HG02678 (cell line): ENCODE measurements at regions not wholly inside any gene's neighbourhood (a gene's known extent, or its start where the extent isn't known, plus 50 kb on each side); places are given as distances from the start of the nearest gene placed in this dataset.

Experiments used
- ATAC-seq: cut with Tn5 transposase; IDR thresholded peaks from one replicate; pipeline ENCODE4 v1.9.1; 2021; ENCODE audit warnings: mild to moderate bottlenecking, moderate library complexity; ENCODE audit not compliant: unreplicated experiment

GRCh38 chr3:82942041-82942440 is 1180.6 kb upstream of the GBE1 start:
- no peak for ATAC-seq

- no peak for ATAC-seq
Observed at GRCh38 chr3:82940124-82940523, 1178.7 kb upstream of the GBE1 start.

- no peak for ATAC-seq
Observed at GRCh38 chr3:82939491-82940097, 1178.1 kb upstream of the GBE1 start.

DNA sequence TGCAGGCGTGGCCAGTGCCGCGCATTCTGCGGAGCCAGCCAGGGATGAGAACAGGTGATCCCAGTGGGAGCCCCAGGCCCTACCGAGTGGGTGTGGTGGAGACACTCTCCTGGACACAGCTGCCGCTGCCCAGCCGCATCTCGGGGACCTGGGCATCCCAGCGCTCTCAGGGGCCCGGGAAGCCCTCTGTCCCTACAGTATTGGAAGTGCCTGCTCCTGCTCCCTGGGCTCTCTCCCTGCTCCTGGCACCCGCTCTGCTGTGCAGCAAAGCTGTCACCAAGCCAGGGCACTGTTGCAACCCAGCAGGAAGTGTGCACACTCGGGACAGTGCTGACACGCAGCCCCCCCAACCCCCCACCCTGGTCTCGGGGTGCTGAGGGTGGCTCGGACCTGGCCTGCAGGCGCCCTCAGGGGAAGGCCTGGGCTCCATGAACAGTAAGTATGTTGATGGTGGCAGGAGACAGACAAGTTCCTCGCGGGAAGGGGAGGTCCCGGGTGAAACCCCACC is 1177.4 kb upstream of the GBE1 start:
- ATAC-seq, result no peak

GRCh38 chr3:82927309-82928253 is 1166.1 kb upstream of the GBE1 start:
- no peak for ATAC-seq

- ATAC-seq, result no peak
Observed at GRCh38 chr3:82891028-82891427, 1129.6 kb upstream of the GBE1 start.

DNA sequence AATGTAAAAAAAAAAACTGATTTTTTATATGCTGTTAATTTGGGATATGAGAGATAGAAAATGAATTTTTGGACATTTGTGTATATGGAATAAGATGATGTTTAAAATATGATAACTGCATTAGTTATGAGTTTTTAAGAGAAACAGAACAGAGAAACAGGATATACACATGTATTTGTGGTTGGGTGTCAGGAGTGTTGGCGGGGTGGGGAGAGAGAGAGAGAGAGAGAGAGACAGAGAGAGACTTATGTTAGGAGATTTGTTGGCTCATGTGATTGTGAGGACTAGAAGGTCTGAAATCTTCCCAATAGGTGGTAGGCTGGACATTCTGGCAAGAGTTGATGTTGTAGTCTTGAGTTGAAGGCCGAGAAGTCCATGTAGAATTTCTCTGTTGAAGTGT is 1121.6 kb upstream of the GBE1 start:
- no peak for ATAC-seq

DNA sequence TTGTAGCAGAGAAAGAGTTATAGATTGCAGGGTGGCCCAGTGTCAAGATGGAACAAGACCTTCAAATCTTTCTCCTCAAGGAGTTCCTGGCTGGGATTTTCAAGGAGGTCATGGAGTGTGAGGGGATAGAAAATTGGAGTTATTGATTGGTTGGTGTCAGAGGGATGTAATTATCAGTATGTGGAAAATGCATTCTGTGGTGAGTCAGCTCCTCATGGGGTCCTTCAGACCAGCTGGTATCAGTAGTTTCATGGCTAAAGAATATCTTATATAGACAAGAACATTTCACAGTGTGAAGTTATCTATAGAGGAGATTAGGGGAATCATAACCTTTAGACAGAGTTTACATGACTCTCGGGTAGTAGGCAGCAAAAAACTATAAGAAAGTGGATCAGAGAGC is 1114.0 kb upstream of the GBE1 start:
- ATAC-seq, result no peak

DNA sequence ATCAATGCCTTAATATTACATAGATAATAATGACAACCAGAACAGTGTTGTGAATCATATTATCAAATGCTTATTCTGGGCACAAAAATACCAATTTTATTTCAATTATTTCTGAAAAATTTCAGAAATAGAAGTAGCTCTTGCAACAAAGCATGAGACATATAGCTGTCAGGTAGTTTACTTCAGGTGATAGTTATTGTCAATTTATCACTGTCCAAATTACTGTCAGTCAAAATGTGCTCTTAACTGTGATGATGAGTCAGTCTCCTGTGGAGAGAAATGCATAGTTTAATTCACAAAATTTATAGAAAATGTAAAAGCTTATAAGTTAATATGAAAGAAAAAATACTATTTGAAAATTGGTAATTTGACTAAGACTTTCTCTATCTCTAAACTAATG is 1078.4 kb upstream of the GBE1 start:
- no peak for ATAC-seq

DNA sequence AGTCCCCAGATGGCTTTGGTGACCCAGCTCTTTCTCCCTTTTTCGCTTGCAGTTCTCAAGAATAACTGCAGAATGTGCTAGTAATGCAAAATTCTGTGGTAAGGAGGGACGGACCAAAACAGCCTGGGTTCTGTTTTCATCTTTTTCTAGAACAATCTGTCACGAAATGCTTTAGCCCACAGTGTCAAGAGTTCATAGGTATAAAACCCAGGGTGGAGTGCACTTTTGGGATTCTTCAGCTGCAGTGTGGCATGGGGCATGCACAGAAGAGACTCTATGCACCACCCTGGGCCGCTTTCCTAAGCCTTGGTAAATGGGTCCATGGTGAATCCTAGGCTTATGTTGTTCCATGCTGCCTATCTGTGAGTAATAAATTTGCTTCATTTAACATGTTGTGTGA is 1072.7 kb upstream of the GBE1 start:
- ATAC-seq, result no peak

DNA sequence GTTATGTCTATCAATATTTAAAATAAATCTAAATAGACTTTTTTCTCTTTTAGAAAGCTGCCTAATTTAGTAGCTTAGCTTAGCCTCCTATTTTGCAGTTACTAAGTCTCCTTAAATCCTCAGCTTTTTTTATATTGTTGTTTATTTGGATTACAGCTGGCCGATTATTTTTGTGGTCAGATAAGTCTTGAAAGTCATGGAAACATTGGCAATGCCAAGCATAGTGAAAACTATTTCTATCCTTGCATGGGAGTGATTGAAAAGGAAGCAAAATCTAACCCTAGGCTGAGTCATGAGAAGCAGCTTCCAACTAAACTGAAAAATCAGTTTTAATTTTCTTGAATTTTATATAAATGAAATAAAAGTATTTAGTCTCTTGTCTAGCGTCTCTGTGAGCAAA is 1063.0 kb upstream of the GBE1 start:
- no peak for ATAC-seq

DNA sequence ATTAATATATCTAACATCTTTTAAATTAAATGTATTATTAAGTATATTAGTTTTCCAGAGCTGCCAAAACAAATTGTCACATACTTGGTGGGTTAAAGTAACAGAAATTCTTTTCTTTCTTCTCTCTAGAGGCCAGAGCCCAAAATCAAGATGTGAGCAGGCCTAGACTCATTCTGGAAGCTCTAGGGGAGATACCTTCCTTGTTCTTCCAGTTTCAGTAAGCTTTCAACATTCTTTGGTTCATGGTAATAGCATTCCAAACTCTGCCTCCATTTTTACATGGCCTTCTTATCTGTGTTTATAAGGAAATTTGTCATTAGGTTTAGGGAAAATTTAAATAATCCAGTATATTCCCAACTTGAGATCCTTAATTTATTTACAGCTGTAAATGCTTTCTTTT is 1054.6 kb upstream of the GBE1 start:
- ATAC-seq, result no peak

GRCh38 chr3:82815417-82816058 is 1054.1 kb upstream of the GBE1 start:
- ATAC-seq, result no peak

GRCh38 chr3:82814660-82815059 is 1053.2 kb upstream of the GBE1 start:
- no peak for ATAC-seq

- ATAC-seq, result no peak
Observed at GRCh38 chr3:82807781-82808180, 1046.3 kb upstream of the GBE1 start.

- no peak for ATAC-seq
Observed at GRCh38 chr3:82802501-82802900, 1041.1 kb upstream of the GBE1 start.

DNA sequence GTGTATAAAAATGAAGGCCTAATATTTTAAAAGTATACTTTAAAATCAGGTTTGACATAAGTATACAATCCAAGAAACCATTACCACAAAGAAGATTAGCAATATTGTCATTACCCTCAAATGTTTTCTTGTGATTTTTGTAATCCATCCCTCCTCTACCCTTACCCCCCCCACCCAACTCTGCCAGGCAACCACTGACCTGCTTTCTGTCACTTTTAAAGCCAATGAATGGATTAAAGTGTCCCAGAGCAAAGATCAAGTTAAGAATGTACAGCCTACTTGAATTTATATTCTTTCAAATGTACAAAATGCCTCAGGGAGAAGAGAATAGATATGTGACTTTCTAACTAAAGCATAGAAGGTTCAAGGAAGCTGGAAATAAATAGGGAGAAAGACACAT is 1038.8 kb upstream of the GBE1 start:
- no peak for ATAC-seq

GRCh38 chr3:82796765-82797164 is 1035.3 kb upstream of the GBE1 start:
- no peak for ATAC-seq

DNA sequence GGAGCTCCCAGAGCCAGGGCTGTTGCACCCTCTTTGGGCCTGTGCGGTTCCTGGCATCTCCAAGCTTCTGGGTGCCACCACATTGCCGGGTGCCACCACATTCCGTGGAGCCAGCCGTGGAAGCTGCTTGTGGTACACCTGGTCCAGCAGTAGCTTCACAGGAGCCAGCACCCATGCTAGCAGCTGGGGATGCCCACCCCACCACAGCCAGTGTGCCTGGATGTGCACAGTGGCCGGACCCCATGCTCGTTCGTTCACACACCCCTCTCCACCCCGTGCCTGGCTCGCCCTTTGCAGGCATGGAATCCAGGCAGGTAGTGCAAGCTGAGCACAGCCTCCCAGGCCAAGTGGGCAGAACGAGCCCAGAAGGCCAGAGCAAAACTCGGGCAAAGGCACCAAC is 1029.8 kb upstream of the GBE1 start:
- ATAC-seq, result no peak

- no peak for ATAC-seq
Observed at GRCh38 chr3:82790307-82791097, 1029.1 kb upstream of the GBE1 start.

DNA sequence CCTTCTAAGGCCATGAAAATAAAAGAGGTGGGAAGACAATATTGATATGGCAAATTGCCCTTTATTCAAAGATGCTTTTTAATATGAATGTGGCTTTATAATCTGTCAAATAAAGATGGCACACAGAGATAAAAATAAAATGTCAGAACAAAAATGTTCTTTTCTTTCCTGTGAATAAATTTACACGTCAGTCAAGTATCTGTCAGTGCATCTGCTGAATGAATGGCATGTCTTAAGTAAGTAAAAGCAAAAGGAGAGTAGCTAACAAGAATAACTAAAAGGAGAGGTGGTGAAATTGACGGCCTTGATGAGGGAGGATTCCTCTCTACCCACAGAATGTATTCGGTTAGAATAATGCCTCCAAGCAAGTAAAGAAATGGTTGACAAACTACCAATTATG is 1021.7 kb upstream of the GBE1 start:
- ATAC-seq, result no peak
